GM06990 (cell line): ENCODE measurements at regions not wholly inside any gene's neighbourhood (a gene's known extent, or its start where the extent isn't known, plus 50 kb on each side); places are given as distances from the start of the nearest gene placed in this dataset.
"Not testable (repeated sequence)": the region's sequence is repeated elsewhere in the genome, so short reads cannot be mapped to it uniquely, and the experiment has no call there.

ENCODE experiments used
- DNase-seq: peaks from one replicate; pipeline ENCODE4 v3.0.0-alpha.2; 2011; ENCODE audit not compliant: insufficient read length; ENCODE audit errors: extremely low read depth
- H3K27me3 ChIP-seq: replicated peaks from 2 replicates; pipeline ENCODE4 v1.6.0; 2011; ENCODE audit warnings: low read length; ENCODE audit not compliant: control insufficient read depth, insufficient read depth
- H3K36me3 ChIP-seq: 2 replicates; pipeline ENCODE4 v1.5.1; 2011; ENCODE audit warnings: low read length; ENCODE audit not compliant: control insufficient read depth, insufficient read depth
- H3K4me3 ChIP-seq: replicated peaks from 2 replicates; pipeline ENCODE4 v1.5.1; 2011; ENCODE audit warnings: low read depth, mild to moderate bottlenecking, control low read depth, low read length
- TF ChIP-seq, protein P1 (sequence below): IDR thresholded peaks from 2 replicates; pipeline ENCODE4 v1.5.1; 2011; ENCODE audit warnings: low read length, control low read depth, mild to moderate bottlenecking, inconsistent platforms; ENCODE audit not compliant: insufficient read depth, poor library complexity, severe bottlenecking

DNA sequence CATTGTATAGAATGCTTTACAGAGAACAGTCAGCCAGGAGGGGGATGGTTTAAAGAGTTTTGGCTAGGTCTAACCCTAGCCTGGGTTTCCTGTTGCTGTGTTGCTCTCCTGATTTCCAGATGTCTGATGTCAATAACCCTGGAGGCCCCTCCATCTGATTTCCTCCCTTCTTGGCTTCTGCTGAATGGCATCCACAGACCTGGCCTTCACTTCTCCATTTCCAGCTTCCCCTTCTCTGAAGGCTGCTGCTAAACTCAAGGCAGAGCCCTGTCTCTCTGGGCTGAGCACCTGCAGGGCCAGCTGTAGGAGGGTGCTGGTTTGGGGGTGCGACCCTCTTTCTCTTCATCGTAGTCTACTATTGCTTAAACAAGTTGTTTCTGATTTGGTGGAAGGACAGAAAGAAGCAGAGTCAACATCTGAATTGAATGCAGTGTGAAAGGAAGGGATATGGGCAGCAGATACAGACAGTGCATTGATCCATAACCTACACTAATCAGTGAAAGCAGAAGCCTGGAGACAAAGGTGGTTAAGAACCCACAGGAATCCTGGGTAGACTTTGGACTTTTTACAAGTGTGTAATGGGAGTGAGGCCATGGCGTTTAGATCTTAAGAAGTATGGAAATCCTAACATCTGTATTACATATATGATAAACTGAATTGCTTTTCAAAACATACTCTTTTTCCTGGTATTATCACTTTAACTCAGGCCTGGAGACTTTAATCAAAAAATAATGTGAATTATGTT is 153.6 kb downstream of the HRH4 start:
- no peak overlapping the region for H3K4me3 ChIP-seq
- no peak for DNase-seq
- TF ChIP-seq, protein P1, sequence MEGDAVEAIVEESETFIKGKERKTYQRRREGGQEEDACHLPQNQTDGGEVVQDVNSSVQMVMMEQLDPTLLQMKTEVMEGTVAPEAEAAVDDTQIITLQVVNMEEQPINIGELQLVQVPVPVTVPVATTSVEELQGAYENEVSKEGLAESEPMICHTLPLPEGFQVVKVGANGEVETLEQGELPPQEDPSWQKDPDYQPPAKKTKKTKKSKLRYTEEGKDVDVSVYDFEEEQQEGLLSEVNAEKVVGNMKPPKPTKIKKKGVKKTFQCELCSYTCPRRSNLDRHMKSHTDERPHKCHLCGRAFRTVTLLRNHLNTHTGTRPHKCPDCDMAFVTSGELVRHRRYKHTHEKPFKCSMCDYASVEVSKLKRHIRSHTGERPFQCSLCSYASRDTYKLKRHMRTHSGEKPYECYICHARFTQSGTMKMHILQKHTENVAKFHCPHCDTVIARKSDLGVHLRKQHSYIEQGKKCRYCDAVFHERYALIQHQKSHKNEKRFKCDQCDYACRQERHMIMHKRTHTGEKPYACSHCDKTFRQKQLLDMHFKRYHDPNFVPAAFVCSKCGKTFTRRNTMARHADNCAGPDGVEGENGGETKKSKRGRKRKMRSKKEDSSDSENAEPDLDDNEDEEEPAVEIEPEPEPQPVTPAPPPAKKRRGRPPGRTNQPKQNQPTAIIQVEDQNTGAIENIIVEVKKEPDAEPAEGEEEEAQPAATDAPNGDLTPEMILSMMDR: no peak
- no peaks in the 10 kb centered on the region for H3K36me3 ChIP-seq
- no peaks in the 10 kb centered on the region; the same call in 1 of the 2 replicates for H3K27me3 ChIP-seq

DNA sequence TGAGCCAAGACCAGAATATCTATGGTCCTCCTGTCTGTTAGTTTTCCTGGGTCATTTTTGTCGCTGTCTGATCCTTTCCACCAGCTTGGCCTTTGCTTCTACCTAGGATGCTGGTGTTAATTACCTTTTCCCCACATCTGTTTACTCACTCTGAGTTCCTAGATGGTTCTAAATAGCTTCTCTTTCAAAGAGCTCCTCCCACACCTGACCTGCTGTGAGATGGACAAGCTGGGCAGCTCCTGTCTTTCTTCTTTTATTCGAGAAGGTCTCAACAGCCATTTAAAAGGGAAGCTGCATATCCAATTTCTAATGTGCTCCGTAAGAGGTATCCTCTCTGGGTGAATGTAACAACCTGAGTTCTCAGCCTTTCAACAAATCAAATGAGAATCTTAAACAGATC is 156.2 kb downstream of the HRH4 start:
- TF ChIP-seq, protein P1: no peak
- no peak for DNase-seq

DNA sequence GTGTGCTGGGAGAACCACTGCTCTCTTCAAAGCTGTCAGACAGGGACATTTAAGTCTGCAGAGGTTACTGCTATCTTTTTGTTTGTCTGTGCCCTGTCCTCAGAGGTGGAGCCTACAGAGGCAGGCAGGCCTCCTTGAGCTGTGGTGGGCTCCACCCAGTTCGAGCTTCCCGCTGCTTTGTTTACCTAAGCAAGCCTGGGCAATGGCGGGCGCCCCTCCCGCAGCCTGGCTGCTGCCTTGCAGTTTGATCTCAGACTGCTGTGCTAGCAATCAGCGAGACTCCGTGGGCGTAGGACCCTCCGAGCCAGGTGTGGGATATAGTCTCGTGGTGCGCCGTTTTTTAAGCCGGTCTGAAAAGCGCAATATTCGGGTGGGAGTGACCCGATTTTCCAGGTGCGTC is 164.0 kb downstream of the HRH4 start:
- not testable (repeated sequence) for H3K4me3 ChIP-seq, H3K27me3 ChIP-seq, DNase-seq, H3K36me3 ChIP-seq

More for the DNA sequence above, 156.2 kb downstream of the HRH4 start:
- H3K27me3 ChIP-seq: no peaks in the 10 kb centered on the region; the same call in 1 of the 2 replicates
- H3K4me3 ChIP-seq: no peak overlapping the region
- no peaks in the 10 kb centered on the region for H3K36me3 ChIP-seq

DNA sequence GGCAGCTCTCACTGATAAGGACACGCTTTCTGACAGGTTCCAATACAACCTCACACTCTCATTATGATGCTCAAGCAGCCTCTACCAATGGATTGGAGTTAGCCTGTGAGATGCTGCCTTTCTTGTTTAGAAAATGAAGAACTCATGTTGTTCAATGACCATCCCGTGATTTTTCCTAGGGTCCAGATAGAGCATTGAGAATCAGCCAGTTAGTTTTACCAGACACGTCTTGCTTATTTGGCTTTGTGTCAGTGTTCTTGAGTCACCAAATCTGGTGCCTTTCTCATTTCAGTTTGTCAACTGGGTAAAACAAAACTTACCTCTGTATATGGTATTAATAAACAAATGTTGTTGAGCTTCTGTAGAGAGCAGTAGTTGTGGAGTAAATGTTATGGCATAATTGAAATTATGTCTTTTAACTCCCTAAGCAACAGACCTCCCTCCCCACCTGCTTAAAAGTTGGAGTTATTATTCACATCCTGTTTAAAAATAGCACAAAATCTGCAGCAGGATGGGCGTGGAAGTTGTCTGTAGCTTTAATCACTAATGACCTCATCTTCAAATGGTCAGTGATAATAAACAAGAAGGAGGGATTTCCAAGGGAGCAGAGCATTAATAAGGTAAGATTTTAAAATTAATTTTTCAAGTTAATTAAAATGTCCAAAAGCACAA is 167.3 kb downstream of the HRH4 start:
- DNase-seq: no peak
- TF ChIP-seq, protein P1: no peak
- Histone ChIP-seq H3K4me3 (no peak overlapping the region), H3K36me3 (no peaks in the 10 kb centered on the region), H3K27me3 (peaks cover 3% of the 10 kb centered on the region)

DNA sequence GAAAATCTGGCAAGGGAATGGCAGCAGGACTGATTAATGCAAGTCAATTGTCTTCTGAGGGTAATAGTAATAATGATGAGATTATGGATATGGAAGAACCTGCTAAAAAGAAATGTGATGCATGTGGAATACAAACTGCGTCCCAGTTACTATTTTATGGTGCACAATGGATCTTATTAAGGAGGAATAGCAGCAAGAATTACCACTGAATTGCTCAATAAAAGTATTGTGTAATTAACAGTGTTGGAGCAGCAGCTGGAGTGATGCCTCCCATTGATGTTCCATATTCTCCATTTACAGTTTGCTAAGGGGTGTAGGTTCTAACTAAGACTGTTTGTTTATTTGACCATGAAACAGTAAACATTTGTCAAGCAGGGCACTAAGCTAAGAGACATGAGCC is 167.9 kb downstream of the HRH4 start:
- no peak for DNase-seq
- Histone ChIP-seq H3K36me3 (no peaks in the 10 kb centered on the region), H3K27me3 (peaks cover 3% of the 10 kb centered on the region), H3K4me3 (no peak overlapping the region)
- TF ChIP-seq, protein P1: no peak

DNA sequence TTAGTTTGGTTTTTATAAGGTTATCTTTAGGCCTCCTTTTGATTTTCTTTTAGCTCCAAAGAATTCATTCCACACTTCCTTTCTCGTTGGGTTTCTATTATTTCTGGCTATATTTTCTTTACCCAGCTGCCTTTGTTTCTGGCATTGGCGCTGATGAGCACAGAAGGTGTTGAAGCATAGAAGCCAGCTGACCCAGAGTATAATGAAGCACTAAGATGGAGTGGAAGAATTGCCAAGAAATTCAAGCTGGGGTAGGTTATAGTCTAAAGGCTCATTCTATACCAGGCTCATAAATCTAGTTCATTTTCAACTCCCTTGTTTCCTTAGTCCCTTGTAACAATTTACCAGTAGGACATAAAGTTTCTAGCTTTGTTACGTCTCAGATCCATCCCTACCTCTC is 169.5 kb downstream of the HRH4 start:
- Histone ChIP-seq H3K36me3 (no peaks in the 10 kb centered on the region), H3K27me3 (peaks cover 3% of the 10 kb centered on the region), H3K4me3 (no peak overlapping the region)
- no peak for DNase-seq
- TF ChIP-seq, protein P1: no peak
